ENCODE measurements at regions not wholly inside any gene's neighbourhood (a gene's known extent, or its start where the extent isn't known, plus 50 kb on each side); places are given as distances from the start of the nearest gene placed in this dataset.

- Histone ChIP-seq H3K27ac (ENCODE audit: low read depth, low read length, poor library complexity, severe bottlenecking) (no peak overlapping the region), H3K27me3 (replicated peaks; ENCODE audit: insufficient read depth, low read depth, low read length, poor library complexity) (no peaks in the 10 kb centered on the region), H3K4me3 (ENCODE audit: low read depth, low read length, poor library complexity, severe bottlenecking) (no peak overlapping the region), H3K4me1 (ENCODE audit: insufficient read depth, low read length, poor library complexity, severe bottlenecking) (no peaks in the 10 kb centered on the region), H3K9me3 (ENCODE audit: low read depth, low read length, poor library complexity, severe bottlenecking) (no peaks in the 10 kb centered on the region), H3K36me3 (ENCODE audit: insufficient read depth, low read length, poor library complexity, severe bottlenecking) (no peaks in the 10 kb centered on the region)
- POLR2A ChIA-PET (ENCODE audit: low non-redundant PET), result no interaction called here
- CTCF ChIA-PET, result no interaction called here
- BruUV-seq (replicated peaks), result no TSS peak
- DNase-seq (ENCODE audit: low spot score), result no peak
- intact Hi-C loops (cut with micrococcal nuclease; ENCODE audit: unreplicated experiment), result no loop called here
- TF ChIP-seq CTCF (conservative IDR thresholded peaks at IDR 0.05; ENCODE audit: low read depth, low read length) (no peak), EZH2 (IDR thresholded peaks at IDR 0.05; ENCODE audit: borderline replicate concordance, low read depth, low read length, poor library complexity, severe bottlenecking) (no peak)
Measured at GRCh38 chr2:72033636-72034035, 114.0 kb downstream of the CYP26B1 start.

GRCh38 chr2:72032481-72033041 lies 115.1 kb downstream of the CYP26B1 start:
- Histone ChIP-seq H3K27me3 (replicated peaks; ENCODE audit: insufficient read depth, low read depth, low read length, poor library complexity) (no peaks in the 10 kb centered on the region), H3K9me3 (ENCODE audit: low read depth, low read length, poor library complexity, severe bottlenecking) (no peaks in the 10 kb centered on the region), H3K4me3 (ENCODE audit: low read depth, low read length, poor library complexity, severe bottlenecking) (no peak overlapping the region), H3K27ac (ENCODE audit: low read depth, low read length, poor library complexity, severe bottlenecking) (no peak overlapping the region), H3K4me1 (ENCODE audit: insufficient read depth, low read length, poor library complexity, severe bottlenecking) (no peaks in the 10 kb centered on the region), H3K36me3 (ENCODE audit: insufficient read depth, low read length, poor library complexity, severe bottlenecking) (no peaks in the 10 kb centered on the region)
- no TSS peak for BruUV-seq (replicated peaks)
- intact Hi-C loops (cut with micrococcal nuclease; ENCODE audit: unreplicated experiment), result no loop called here
- ChIA-PET POLR2A (ENCODE audit: low non-redundant PET) (no interaction called here), CTCF (no interaction called here)
- DNase-seq (ENCODE audit: low spot score), result no peak
- TF ChIP-seq EZH2 (IDR thresholded peaks at IDR 0.05; ENCODE audit: borderline replicate concordance, low read depth, low read length, poor library complexity, severe bottlenecking), result no peak
- TF ChIP-seq CTCF (conservative IDR thresholded peaks at IDR 0.05; ENCODE audit: low read depth, low read length), result no peak

- H3K4me3 ChIP-seq (ENCODE audit: low read depth, low read length, poor library complexity, severe bottlenecking), result no peak overlapping the region
- CTCF ChIA-PET, result no interaction called here
- DNase-seq (ENCODE audit: low spot score), result no peak
- intact Hi-C loops (cut with micrococcal nuclease; ENCODE audit: unreplicated experiment), result no loop called here
- TF ChIP-seq CTCF (conservative IDR thresholded peaks at IDR 0.05; ENCODE audit: low read depth, low read length) (no peak), EZH2 (IDR thresholded peaks at IDR 0.05; ENCODE audit: borderline replicate concordance, low read depth, low read length, poor library complexity, severe bottlenecking) (no peak)
- no peaks in the 10 kb centered on the region for H3K36me3 ChIP-seq (ENCODE audit: insufficient read depth, low read length, poor library complexity, severe bottlenecking)
- H3K9me3 ChIP-seq (ENCODE audit: low read depth, low read length, poor library complexity, severe bottlenecking), result no peaks in the 10 kb centered on the region
- POLR2A ChIA-PET (ENCODE audit: low non-redundant PET), result no interaction called here
- H3K27me3 ChIP-seq (replicated peaks; ENCODE audit: insufficient read depth, low read depth, low read length, poor library complexity), result no peaks in the 10 kb centered on the region
- no peak overlapping the region for H3K27ac ChIP-seq (ENCODE audit: low read depth, low read length, poor library complexity, severe bottlenecking)
- H3K4me1 ChIP-seq (ENCODE audit: insufficient read depth, low read length, poor library complexity, severe bottlenecking), result no peaks in the 10 kb centered on the region
- BruUV-seq (replicated peaks), result no TSS peak
Measured at GRCh38 chr2:72031346-72032110, 116.1 kb downstream of the CYP26B1 start.

All from A673 (cell line).